HEK293T (cell line): ENCODE measurements at regions not wholly inside any gene's neighbourhood (a gene's known extent, or its start where the extent isn't known, plus 50 kb on each side); places are given as distances from the start of the nearest gene placed in this dataset.

ENCODE experiments used
- CTCF ChIA-PET: fragments of 350-600 bp; formaldehyde crosslinking; extraction: SDS; loops from one replicate; lab custom pipeline; 2021; ENCODE audit warnings: antibody characterized with exemption, inconsistent platforms; lab: Yijun Ruan, JAX
- POLR2A ChIA-PET: fragments of 350-600 bp; formaldehyde crosslinking; extraction: SDS; loops from one replicate; lab custom pipeline; 2020; ENCODE audit warnings: antibody characterized with exemption, inconsistent platforms; lab: Yijun Ruan, JAX
- DNase-seq: peaks from one replicate; pipeline ENCODE4 v3.0.0; 2012; ENCODE audit warnings: mixed read lengths; ENCODE audit errors: extremely low spot score
- ARNT ChIP-seq: fragments of 450-650 bp; IDR thresholded peaks from 2 replicates; pipeline ENCODE4 v1.6.1; 2017; ENCODE audit warnings: mild to moderate bottlenecking
- BHLHE40 ChIP-seq: fragments of 450-650 bp; IDR thresholded peaks from 2 replicates; pipeline ENCODE4 v1.6.1; 2016; ENCODE audit warnings: mild to moderate bottlenecking, moderate library complexity, borderline replicate concordance
- CTBP1 ChIP-seq: fragments of 450-650 bp; IDR thresholded peaks from 2 replicates; pipeline ENCODE4 v1.6.1; 2016; ENCODE audit warnings: borderline replicate concordance
- ELF4 ChIP-seq: fragments of 450-650 bp; IDR thresholded peaks from 2 replicates; pipeline ENCODE4 v1.6.1; 2017; ENCODE audit warnings: antibody characterized with exemption
- FOXA1 ChIP-seq: fragments of 450-650 bp; IDR thresholded peaks from 2 replicates; pipeline ENCODE4 v1.6.1; 2016; ENCODE audit warnings: mild to moderate bottlenecking
- FOXK2 ChIP-seq: fragments of 450-650 bp; IDR thresholded peaks from 2 replicates; pipeline ENCODE4 v1.6.1; 2016; ENCODE audit warnings: mild to moderate bottlenecking
- FOXM1 ChIP-seq: fragments of 450-650 bp; IDR thresholded peaks from 2 replicates; pipeline ENCODE4 v1.6.1; 2017; ENCODE audit warnings: mild to moderate bottlenecking, borderline replicate concordance
- HDGF ChIP-seq: fragments of 450-650 bp; IDR thresholded peaks from 2 replicates; pipeline ENCODE4 v1.6.1; 2017; ENCODE audit warnings: antibody characterized with exemption, borderline replicate concordance
- L3MBTL2 ChIP-seq: fragments of 450-650 bp; conservative IDR thresholded peaks from 2 replicates; pipeline ENCODE4 v1.6.1; 2016; ENCODE audit warnings: mild to moderate bottlenecking
- LEF1 ChIP-seq: fragments of 450-650 bp; IDR thresholded peaks from 2 replicates; pipeline ENCODE4 v1.6.1; 2017; ENCODE audit warnings: mild to moderate bottlenecking, borderline replicate concordance
- NFRKB ChIP-seq: fragments of 450-650 bp; IDR thresholded peaks from 2 replicates; pipeline ENCODE4 v1.6.1; 2016; ENCODE audit warnings: mild to moderate bottlenecking, moderate library complexity
- SP1 ChIP-seq: fragments of 450-650 bp; IDR thresholded peaks from 2 replicates; pipeline ENCODE4 v1.6.1; 2017
- SUZ12 ChIP-seq: fragments of 450-650 bp; IDR thresholded peaks from 2 replicates; pipeline ENCODE4 v1.6.1; 2016; ENCODE audit warnings: mild to moderate bottlenecking
- TARDBP ChIP-seq: fragments of 450-650 bp; IDR thresholded peaks from 2 replicates; pipeline ENCODE4 v1.6.1; 2016
- ZNF384 ChIP-seq: fragments of 450-650 bp; IDR thresholded peaks from 2 replicates; pipeline ENCODE4 v1.6.1; 2016
- TF ChIP-seq, protein P1 (sequence below): fragments of 450-650 bp; IDR thresholded peaks from 2 replicates; pipeline ENCODE4 v1.6.1; 2016

GRCh38 chr20:39326050-39326449 lies 363.9 kb downstream of the DHX35 start:
- DNase-seq, result no peak
- TF ChIP-seq L3MBTL2, result no peak
- no peak for TF ChIP-seq SP1
- no peak for TF ChIP-seq CTBP1
- no peak for TF ChIP-seq SUZ12
- TF ChIP-seq HDGF, result no peak
- no peak for TF ChIP-seq BHLHE40
- TF ChIP-seq, protein P1, sequence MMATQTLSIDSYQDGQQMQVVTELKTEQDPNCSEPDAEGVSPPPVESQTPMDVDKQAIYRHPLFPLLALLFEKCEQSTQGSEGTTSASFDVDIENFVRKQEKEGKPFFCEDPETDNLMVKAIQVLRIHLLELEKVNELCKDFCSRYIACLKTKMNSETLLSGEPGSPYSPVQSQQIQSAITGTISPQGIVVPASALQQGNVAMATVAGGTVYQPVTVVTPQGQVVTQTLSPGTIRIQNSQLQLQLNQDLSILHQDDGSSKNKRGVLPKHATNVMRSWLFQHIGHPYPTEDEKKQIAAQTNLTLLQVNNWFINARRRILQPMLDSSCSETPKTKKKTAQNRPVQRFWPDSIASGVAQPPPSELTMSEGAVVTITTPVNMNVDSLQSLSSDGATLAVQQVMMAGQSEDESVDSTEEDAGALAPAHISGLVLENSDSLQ, result no peak
- TF ChIP-seq TARDBP, result no peak
- no peak for TF ChIP-seq FOXK2
- TF ChIP-seq LEF1, result no peak
- no peak for TF ChIP-seq FOXA1
- TF ChIP-seq NFRKB, result no peak
- TF ChIP-seq ARNT, result no peak
- no peak for TF ChIP-seq ZNF384
- no peak for TF ChIP-seq ELF4
- TF ChIP-seq FOXM1, result no peak
- POLR2A ChIA-PET, result no interaction called here
- CTCF ChIA-PET, result no interaction called here

DNA sequence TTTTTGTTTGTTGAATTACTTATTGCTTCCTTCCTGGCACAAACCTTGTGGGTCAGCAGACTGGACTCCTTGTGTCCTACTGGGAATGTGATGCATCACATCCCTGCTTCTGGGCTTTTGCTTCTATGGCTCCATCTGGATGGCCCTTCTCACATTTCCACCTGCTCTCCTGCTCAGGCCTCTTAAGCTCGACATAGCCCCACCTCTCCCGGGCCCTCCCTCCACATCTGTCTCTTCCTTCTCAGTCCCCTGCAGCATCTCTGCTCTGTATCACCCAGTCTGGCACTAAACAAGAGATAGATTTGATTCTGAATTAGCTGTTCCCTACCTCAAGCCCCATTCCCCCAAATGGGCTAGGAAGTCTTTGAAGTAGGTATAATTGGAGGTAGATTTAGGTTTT lies 356.8 kb downstream of the DHX35 start:
- ChIA-PET CTCF (no interaction called here), POLR2A (no interaction called here)
- no peak for DNase-seq
- TF ChIP-seq L3MBTL2, result no peak
- no peak for TF ChIP-seq HDGF
- TF ChIP-seq SUZ12, result no peak
- no peak for TF ChIP-seq BHLHE40
- TF ChIP-seq FOXK2, result no peak
- no peak for TF ChIP-seq CTBP1
- TF ChIP-seq, protein P1, result no peak
- no peak for TF ChIP-seq FOXM1
- TF ChIP-seq TARDBP, result no peak
- no peak for TF ChIP-seq LEF1
- no peak for TF ChIP-seq NFRKB
- no peak for TF ChIP-seq ZNF384
- TF ChIP-seq ELF4, result no peak
- TF ChIP-seq FOXA1, result no peak
- no peak for TF ChIP-seq ARNT

- ChIA-PET CTCF (no interaction called here), POLR2A (no interaction called here)
- TF ChIP-seq ARNT (no peak), NFRKB (no peak), SP1 (no peak), FOXK2 (no peak), CTBP1 (no peak), TARDBP (no peak), LEF1 (no peak), HDGF (no peak)
- DNase-seq, result no peak
Observed at GRCh38 chr20:39312676-39313075, 350.5 kb downstream of the DHX35 start.

DNA sequence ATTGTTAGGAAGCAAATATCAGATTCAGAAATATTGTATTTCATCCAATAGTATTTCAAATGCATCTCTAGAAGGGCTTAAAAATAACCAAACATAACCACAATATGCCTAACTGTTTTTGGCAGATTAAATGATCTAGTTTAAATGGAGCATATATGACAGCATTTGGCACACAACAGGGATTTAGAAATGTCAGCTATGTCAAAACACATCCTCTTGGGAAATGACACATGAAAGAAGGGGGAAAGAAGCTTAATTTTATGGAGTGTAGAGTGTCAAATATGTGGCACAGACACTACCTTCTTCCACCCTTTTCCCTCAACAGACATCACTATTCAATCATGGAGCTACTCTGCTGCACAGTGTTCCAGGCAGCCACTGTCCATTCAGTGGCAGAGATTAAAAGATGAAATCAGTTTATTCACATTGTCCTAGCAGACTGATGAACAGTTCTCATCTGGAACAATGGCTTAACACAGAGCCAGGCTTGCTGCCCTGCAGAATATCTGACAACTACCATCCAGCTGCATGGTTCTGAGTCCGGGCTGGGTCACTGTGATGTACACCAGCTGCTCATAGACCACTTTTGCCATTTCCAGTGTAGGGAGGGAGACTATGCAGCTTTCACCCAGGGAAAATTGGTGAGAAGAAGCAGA lies 349.8 kb downstream of the DHX35 start:
- ChIA-PET CTCF (no interaction called here), POLR2A (no interaction called here)
- TF ChIP-seq FOXA1 (no peak), LEF1 (no peak), ZNF384 (no peak), HDGF (no peak), SP1 (no peak), SUZ12 (no peak), ELF4 (no peak), ARNT (no peak), FOXK2 (no peak), CTBP1 (no peak), BHLHE40 (no peak), L3MBTL2 (no peak), FOXM1 (no peak), NFRKB (no peak), TARDBP (no peak)
- TF ChIP-seq, protein P1, result no peak

DNA sequence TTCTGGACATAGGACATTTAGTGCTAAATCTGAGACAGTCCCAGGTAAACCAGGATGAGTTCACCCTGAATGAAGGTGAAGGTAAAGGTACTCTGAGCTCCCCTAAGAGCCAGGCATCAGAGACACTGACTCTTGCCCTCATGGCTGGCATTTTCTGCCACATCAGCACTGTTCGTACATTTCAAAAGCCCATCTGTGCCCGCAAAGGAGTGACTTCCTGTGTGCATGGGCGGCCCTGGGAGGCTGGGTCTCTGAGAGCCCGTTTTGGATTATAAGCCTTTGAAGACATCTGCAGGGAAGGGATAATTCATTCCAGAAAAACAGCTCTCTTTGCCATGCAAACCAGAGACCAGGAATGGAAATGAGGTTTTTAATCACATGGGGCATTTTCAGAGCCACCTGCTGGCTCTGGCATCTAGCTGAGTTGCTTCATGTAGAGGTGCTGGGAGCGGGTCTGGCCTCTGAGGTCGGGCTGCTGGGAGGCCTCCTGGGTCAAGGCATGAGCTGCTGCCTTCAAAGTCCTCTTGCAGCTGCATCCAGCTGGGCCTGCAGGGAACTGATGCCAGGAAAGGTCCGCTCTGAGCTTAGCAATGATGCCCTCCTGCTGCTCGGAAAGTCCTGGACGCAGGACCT lies 348.3 kb downstream of the DHX35 start:
- TF ChIP-seq TARDBP, result no peak
- TF ChIP-seq FOXK2, result no peak
- DNase-seq, result no peak
- CTCF ChIA-PET, result no interaction called here
- POLR2A ChIA-PET, result no interaction called here

More for the DNA sequence above, 349.8 kb downstream of the DHX35 start:
- no peak for DNase-seq

DNA sequence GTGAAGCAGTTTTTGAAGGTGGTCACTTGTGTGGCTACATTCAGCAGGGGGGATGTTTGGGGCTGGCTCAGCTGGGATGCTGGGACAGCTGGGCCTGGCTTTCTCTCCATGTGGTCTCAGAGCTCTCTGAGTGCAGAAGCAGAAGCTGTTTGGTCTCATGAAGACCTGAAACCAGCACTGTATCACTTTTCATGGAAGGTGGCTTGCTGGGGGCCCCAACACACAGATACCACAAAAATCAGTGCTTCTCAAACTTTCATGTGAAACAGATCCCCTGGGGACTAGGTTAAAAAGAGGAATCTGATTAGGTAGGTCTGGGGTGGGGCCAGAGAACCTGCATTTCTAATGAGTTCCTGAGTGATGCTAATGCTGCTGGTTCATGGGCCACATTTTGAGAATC lies 347.3 kb downstream of the DHX35 start:
- POLR2A ChIA-PET, result no interaction called here
- CTCF ChIA-PET, result no interaction called here
- DNase-seq, result no peak
- TF ChIP-seq SUZ12 (no peak), L3MBTL2 (no peak), ARNT (no peak)
